Sigmoid colon (tissue), 4 donors: ENCODE measurements at regions not wholly inside any gene's neighbourhood (a gene's known extent, or its start where the extent isn't known, plus 50 kb on each side); places are given as distances from the start of the nearest gene placed in this dataset.

Experiments
- CTCF ChIP-seq, 4 experiments: fragments of 450-650 bp in 3 of 4; fragments of 200-600 bp in 1 of 4; IDR thresholded peaks; one replicate each; pipeline ENCODE4 v1.5.1; 2016 to 2019; ENCODE audit warnings: antibody characterized with exemption in 4 of 4, mild to moderate bottlenecking in 3 of 4, moderate library complexity in 2 of 4
- EP300 ChIP-seq, 4 donors: sonication (generic); formaldehyde crosslinking; IDR thresholded peaks; one replicate each; pipeline ENCODE4 v1.6.1; 2017; ENCODE audit warnings: antibody characterized with exemption in 4 of 4
- POLR2A ChIP-seq, 2 donors: fragments of 450-650 bp; IDR thresholded peaks; one replicate each; pipeline ENCODE4 v1.6.1; 2016; ENCODE audit warnings: antibody characterized with exemption in 2 of 2, mild to moderate bottlenecking in 2 of 2, moderate library complexity in 2 of 2

GRCh38 chr6:33869826-33870423 is 66.1 kb upstream of the MLN start:
- TF ChIP-seq POLR2A (IDR thresholded peaks at IDR 0.05) (no peak), CTCF (IDR thresholded peaks at IDR 0.05) (no peak), EP300 (IDR thresholded peaks at IDR 0.05) (no peak)
